Ishikawa (cell line): ENCODE measurements at regions not wholly inside any gene's neighbourhood (a gene's known extent, or its start where the extent isn't known, plus 50 kb on each side); places are given as distances from the start of the nearest gene placed in this dataset.

ENCODE experiments used
- CEBPB ChIP-seq: IDR thresholded peaks from 2 replicates; pipeline ENCODE4 v1.6.1; 2012
- CREB1 ChIP-seq: IDR thresholded peaks from 2 replicates; pipeline ENCODE4 v1.6.1; 2012; ENCODE audit warnings: low read depth
- EGR1 ChIP-seq: IDR thresholded peaks from 2 replicates; pipeline ENCODE4 v1.6.1; 2012
- EP300 ChIP-seq: IDR thresholded peaks from 2 replicates; pipeline ENCODE4 v1.6.1; 2012; ENCODE audit warnings: borderline replicate concordance
- FOXM1 ChIP-seq: IDR thresholded peaks from 2 replicates; pipeline ENCODE4 v1.6.1; 2012; ENCODE audit warnings: low read depth, borderline replicate concordance
- MAX ChIP-seq: IDR thresholded peaks from 2 replicates; pipeline ENCODE4 v1.6.1; 2012
- NFIC ChIP-seq: IDR thresholded peaks from 2 replicates; pipeline ENCODE4 v1.6.1; 2012
- RAD21 ChIP-seq: IDR thresholded peaks from 2 replicates; pipeline ENCODE4 v1.6.1; 2012; ENCODE audit warnings: low read depth
- REST ChIP-seq: IDR thresholded peaks from 2 replicates; pipeline ENCODE4 v1.6.1; 2012; ENCODE audit warnings: low read depth, mild to moderate bottlenecking
- TAF1 ChIP-seq: IDR thresholded peaks from 2 replicates; pipeline ENCODE4 v1.6.1; 2012; ENCODE audit warnings: low read depth, mild to moderate bottlenecking
- TCF12 ChIP-seq: IDR thresholded peaks from 2 replicates; pipeline ENCODE4 v1.6.1; 2012; ENCODE audit warnings: low read depth
- TEAD4 ChIP-seq: IDR thresholded peaks from 2 replicates; pipeline ENCODE4 v1.6.1; 2012
- USF1 ChIP-seq: IDR thresholded peaks from 2 replicates; pipeline ENCODE4 v1.6.1; 2012
- YY1 ChIP-seq: IDR thresholded peaks from 2 replicates; pipeline ENCODE4 v1.6.1; 2012; ENCODE audit warnings: low read depth
- ZBTB7A ChIP-seq: IDR thresholded peaks from 2 replicates; pipeline ENCODE4 v1.6.1; 2012; ENCODE audit warnings: low read depth

GRCh38 chr12:124230117-124230757, 64.7 kb upstream of the RFLNA start:
- no peak for TF ChIP-seq USF1
- TF ChIP-seq CREB1: no peak
- TF ChIP-seq FOXM1: no peak
- TF ChIP-seq CEBPB: no peak
- no peak for TF ChIP-seq EGR1
- TF ChIP-seq NFIC: no peak
- TF ChIP-seq YY1: no peak
- TF ChIP-seq TEAD4: no peak
- TF ChIP-seq TCF12: no peak
- no peak for TF ChIP-seq RAD21
- TF ChIP-seq MAX: no peak
- TF ChIP-seq REST: no peak
- TF ChIP-seq EP300: no peak
- no peak for TF ChIP-seq ZBTB7A
- TF ChIP-seq TAF1: no peak

GRCh38 chr12:124230789-124231188, 64.1 kb upstream of the RFLNA start:
- TF ChIP-seq RAD21 (no peak), EGR1 (no peak), CEBPB (no peak), MAX (no peak), TAF1 (no peak), YY1 (no peak), ZBTB7A (no peak), CREB1 (no peak), USF1 (no peak), EP300 (no peak)

GRCh38 chr12:124231980-124232653, 62.8 kb upstream of the RFLNA start:
- TF ChIP-seq MAX (no peak), ZBTB7A (no peak), YY1 (no peak)

GRCh38 chr12:124232654-124232987, 62.3 kb upstream of the RFLNA start:
- TF ChIP-seq RAD21 (no peak), FOXM1 (no peak), TCF12 (no peak), YY1 (no peak), CEBPB (no peak), EP300 (no peak), MAX (no peak), REST (no peak), TAF1 (no peak), USF1 (no peak)

- TF ChIP-seq ZBTB7A: no peak
- no peak for TF ChIP-seq NFIC
- TF ChIP-seq EGR1: no peak
- no peak for TF ChIP-seq MAX
- no peak for TF ChIP-seq TCF12
- TF ChIP-seq EP300: no peak
- no peak for TF ChIP-seq REST
- no peak for TF ChIP-seq YY1
- TF ChIP-seq FOXM1: no peak
- no peak for TF ChIP-seq CREB1
- TF ChIP-seq TEAD4: no peak
- no peak for TF ChIP-seq RAD21
- TF ChIP-seq USF1: no peak
- TF ChIP-seq CEBPB: no peak
- TF ChIP-seq TAF1: no peak
These were observed 61.7 kb upstream of the RFLNA start for GRCh38 chr12:124233041-124233796.
